SKM-1 treated with dmso at 0.1 percent for 144 hours (cell line): ENCODE measurements at regions not wholly inside any gene's neighbourhood (a gene's known extent, or its start where the extent isn't known, plus 50 kb on each side); places are given as distances from the start of the nearest gene placed in this dataset.
A peak's percentile ranks its signal among the peaks of the same experiment; 100 is the strongest.
"Not testable (repeated sequence)": the region's sequence is repeated elsewhere in the genome, so short reads cannot be mapped to it uniquely, and the experiment has no call there.

ENCODE experiments used
- DNase-seq: peaks from one replicate; lab custom pipeline; 2025; ENCODE audit not compliant: unreplicated experiment; lab: John Stamatoyannopoulos, UW

- DNase-seq = no peak
Measured at GRCh38 chr4:25474690-25475089, 97.6 kb downstream of the ANAPC4 start.

GRCh38 chr4:25477221-25477620 lies 100.2 kb downstream of the ANAPC4 start:
- no peak for DNase-seq

- no peak for DNase-seq
Measured at GRCh38 chr4:25481648-25482047, 104.6 kb downstream of the ANAPC4 start.

GRCh38 chr4:25484243-25484721 lies 107.2 kb downstream of the ANAPC4 start:
- DNase-seq = no peak

- peak; percentile 21 for DNase-seq
Measured at GRCh38 chr4:25485104-25485503, 108.0 kb downstream of the ANAPC4 start.

- no peak for DNase-seq
Measured at GRCh38 chr4:25486171-25486570, 109.1 kb downstream of the ANAPC4 start.

- DNase-seq = no peak
Measured at GRCh38 chr4:25487155-25487554, 110.1 kb downstream of the ANAPC4 start.

- DNase-seq = no peak
Measured at GRCh38 chr4:25489253-25489797, 112.3 kb downstream of the ANAPC4 start.

- DNase-seq = no peak
Measured at GRCh38 chr4:25493466-25493865, 116.4 kb downstream of the ANAPC4 start.

- DNase-seq = no peak
Measured at GRCh38 chr4:25494166-25494565, 117.1 kb downstream of the ANAPC4 start.

GRCh38 chr4:25500626-25501316 lies 123.7 kb downstream of the ANAPC4 start:
- DNase-seq = no peak

- DNase-seq = no peak
Measured at GRCh38 chr4:25502115-25502514, 125.1 kb downstream of the ANAPC4 start.

GRCh38 chr4:25503779-25504178 lies 126.7 kb downstream of the ANAPC4 start:
- DNase-seq = no peak

GRCh38 chr4:25504932-25505636 lies 128.0 kb downstream of the ANAPC4 start:
- no peak for DNase-seq

- DNase-seq = no peak
Measured at GRCh38 chr4:25505637-25505991, 128.6 kb downstream of the ANAPC4 start.

- no peak for DNase-seq
Measured at GRCh38 chr4:25506032-25506571, 129.0 kb downstream of the ANAPC4 start.

- no peak for DNase-seq
Measured at GRCh38 chr4:25509646-25510045, 132.6 kb downstream of the ANAPC4 start.

- DNase-seq = not testable (repeated sequence)
Measured at GRCh38 chr4:25511823-25512222, 134.8 kb downstream of the ANAPC4 start.

GRCh38 chr4:25513814-25514213 lies 136.8 kb downstream of the ANAPC4 start:
- DNase-seq = no peak

GRCh38 chr4:25523405-25523804 lies 132.2 kb upstream of the SLC34A2 start:
- DNase-seq = no peak

GRCh38 chr4:25524663-25525062 lies 131.0 kb upstream of the SLC34A2 start:
- DNase-seq = no peak

- DNase-seq = no peak
Measured at GRCh38 chr4:25525896-25526295, 129.8 kb upstream of the SLC34A2 start.
